Muscle layer of colon (tissue), 2 donors: ENCODE measurements at regions not wholly inside any gene's neighbourhood (a gene's known extent, or its start where the extent isn't known, plus 50 kb on each side); places are given as distances from the start of the nearest gene placed in this dataset.

Experiments used
- H3K27ac ChIP-seq: one replicate; pipeline ENCODE4 v1.7.0; 2013; ENCODE audit warnings: low read depth, mild to moderate bottlenecking, low read length, moderate library complexity
- H3K27me3 ChIP-seq, 2 donors: one replicate each; pipeline ENCODE4 v1.7.0; 2013; ENCODE audit warnings: low read length in 2 of 2, mild to moderate bottlenecking in 2 of 2; ENCODE audit not compliant: insufficient read depth in 2 of 2, control insufficient read depth in 1 of 2
- H3K36me3 ChIP-seq: one replicate; pipeline ENCODE4 v1.7.0; 2013; ENCODE audit warnings: mild to moderate bottlenecking, low read length; ENCODE audit not compliant: insufficient read depth
- H3K4me1 ChIP-seq: one replicate; pipeline ENCODE4 v1.7.0; 2013; ENCODE audit warnings: mild to moderate bottlenecking, low read length; ENCODE audit not compliant: insufficient read depth
- H3K4me3 ChIP-seq, 2 donors: one replicate each; pipeline ENCODE4 v1.7.0; 2013; ENCODE audit warnings: low read length in 2 of 2, low read depth in 1 of 2, mild to moderate bottlenecking in 1 of 2, moderate library complexity in 1 of 2
- H3K9ac ChIP-seq: one replicate; pipeline ENCODE4 v1.7.0; 2013; ENCODE audit warnings: low read length
- H3K9me3 ChIP-seq: one replicate; pipeline ENCODE4 v1.7.0; 2013; ENCODE audit warnings: mild to moderate bottlenecking, low read length
- donor health status: abdominal sarcoma.
- donor health status: Adenocarcinoma of cecum.

DNA sequence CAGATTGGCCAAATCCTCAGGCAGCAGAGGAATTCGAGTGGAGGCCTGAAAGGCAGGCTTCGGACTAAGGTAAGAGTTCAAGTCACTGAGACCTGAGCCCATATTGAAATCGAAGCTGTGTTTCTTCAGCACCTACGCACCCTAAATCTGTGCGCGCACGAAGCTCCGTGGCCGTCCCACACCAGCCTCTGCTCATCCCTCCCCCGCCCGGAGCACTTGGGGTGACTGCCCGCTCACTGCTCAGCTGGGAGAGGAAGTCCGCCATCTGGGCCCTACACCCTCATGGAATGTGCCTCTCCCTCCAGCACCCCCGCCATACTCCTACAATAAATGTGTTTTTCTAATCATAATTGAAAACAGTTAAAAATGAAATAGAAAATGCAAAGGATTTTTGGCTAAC, 734.5 kb downstream of the GALR1 start:
- Histone ChIP-seq H3K27me3 (no peaks in the 10 kb centered on the region), H3K9ac (no peak overlapping the region), H3K27ac (no peak overlapping the region), H3K4me3 (no peak overlapping the region), H3K36me3 (no peaks in the 10 kb centered on the region), H3K9me3 (no peaks in the 10 kb centered on the region), H3K4me1 (no peaks in the 10 kb centered on the region)

DNA sequence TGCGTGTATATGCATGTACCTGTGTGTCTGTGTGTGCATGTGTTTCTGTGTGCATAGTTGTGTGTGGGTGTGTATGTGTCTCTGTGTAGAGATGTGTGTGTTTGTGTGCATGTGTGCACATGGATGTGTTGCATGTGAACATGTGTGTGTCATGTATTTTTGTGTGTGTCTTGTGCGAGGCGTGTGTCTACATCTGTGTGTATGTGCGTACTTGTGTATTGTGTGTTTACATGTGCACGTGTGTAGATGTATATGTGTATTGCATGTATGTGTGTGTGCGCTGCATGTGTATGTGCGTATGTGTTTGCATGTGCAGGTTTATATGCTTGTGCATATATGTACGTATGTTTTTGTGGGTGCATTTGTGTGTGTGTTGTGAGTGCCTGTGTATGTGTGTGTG, 735.2 kb downstream of the GALR1 start:
- Histone ChIP-seq H3K9me3 (no peaks in the 10 kb centered on the region), H3K4me3 (no peak overlapping the region), H3K36me3 (no peaks in the 10 kb centered on the region), H3K27ac (no peak overlapping the region), H3K4me1 (no peaks in the 10 kb centered on the region), H3K9ac (no peak overlapping the region), H3K27me3 (no peaks in the 10 kb centered on the region)

DNA sequence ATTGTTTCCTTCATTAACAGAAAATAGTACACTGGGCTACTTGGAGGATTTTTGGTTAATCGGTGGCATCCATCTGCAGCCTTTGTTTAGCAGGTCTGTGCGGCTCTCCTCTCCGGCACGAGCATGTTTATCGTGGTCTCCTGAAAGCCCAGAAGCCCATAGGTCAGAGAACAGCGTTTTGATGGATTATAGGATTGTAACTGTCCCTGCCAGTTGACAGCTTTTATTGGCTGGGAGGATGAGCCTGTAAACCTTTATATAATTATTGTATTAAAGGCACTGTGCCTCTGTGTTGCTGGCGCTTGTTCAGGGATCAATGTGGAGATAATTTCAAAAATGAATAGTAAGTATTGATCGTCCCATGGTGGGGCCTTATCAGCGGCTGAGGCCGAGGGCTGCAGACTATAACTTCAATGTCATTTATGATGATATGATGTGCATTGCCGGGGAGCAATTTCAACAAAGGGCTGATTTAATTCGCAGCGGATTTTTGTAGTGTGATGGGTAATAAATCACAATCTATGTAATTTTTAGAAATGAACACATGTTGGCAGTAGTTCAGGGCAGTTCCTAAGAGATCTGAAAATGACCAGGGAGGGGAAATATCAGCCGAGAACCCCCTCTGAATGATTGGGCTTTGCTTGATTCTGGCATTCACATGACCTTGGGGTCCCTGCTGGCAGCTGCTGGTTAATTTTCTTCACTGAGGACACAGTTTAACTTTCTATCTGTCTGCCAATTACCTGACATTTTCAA, 736.1 kb downstream of the GALR1 start:
- Histone ChIP-seq H3K9ac (no peak overlapping the region), H3K27ac (no peak overlapping the region), H3K27me3 (no peaks in the 10 kb centered on the region), H3K9me3 (no peaks in the 10 kb centered on the region), H3K4me3 (no peak overlapping the region), H3K36me3 (no peaks in the 10 kb centered on the region), H3K4me1 (no peaks in the 10 kb centered on the region)

DNA sequence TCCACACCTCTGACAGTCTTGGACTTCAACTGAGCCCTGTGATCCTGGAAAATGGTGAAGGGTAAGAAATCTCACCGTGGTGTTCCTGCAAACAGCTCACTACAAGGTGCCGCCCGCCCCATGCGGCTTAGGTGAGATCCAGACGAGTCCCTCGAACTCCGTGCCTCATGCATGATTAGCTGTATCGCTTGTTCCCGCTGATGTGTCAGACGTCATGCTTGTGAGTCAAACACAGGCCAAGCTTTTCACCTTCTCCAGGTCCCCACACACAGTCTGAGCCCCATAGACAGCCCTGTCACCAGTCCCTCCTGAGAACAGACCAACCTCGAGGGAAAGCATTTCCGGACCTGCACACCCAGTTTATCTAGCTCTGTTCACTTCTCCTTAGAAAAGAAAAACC, 740.5 kb downstream of the GALR1 start:
- Histone ChIP-seq H3K4me1 (no peaks in the 10 kb centered on the region), H3K27ac (no peak overlapping the region), H3K4me3 (no peak overlapping the region), H3K9ac (no peak overlapping the region), H3K36me3 (no peaks in the 10 kb centered on the region), H3K9me3 (no peaks in the 10 kb centered on the region), H3K27me3 (no peaks in the 10 kb centered on the region)

DNA sequence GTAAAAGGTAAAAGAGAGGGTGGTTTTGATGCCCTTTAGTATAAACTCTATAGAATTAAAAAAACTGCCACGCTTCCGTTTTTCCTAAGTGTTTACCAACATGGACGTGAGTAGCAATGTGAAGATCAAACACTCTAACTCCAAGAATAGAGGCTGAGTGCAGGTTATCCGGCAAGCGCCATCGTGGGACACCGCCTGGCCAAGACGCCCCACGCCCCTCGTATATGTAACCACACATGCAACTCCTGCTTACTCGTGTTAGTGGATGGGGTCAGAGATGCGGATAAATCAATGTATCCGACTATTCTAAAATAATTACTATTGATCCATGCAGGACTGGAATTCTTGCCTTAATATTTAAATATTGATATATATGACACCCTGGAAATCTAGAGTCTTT, 741.3 kb downstream of the GALR1 start:
- H3K27me3 ChIP-seq, result no peaks in the 10 kb centered on the region
- no peaks in the 10 kb centered on the region for H3K4me1 ChIP-seq
- H3K36me3 ChIP-seq, result no peaks in the 10 kb centered on the region
- no peak overlapping the region for H3K9ac ChIP-seq
- no peaks in the 10 kb centered on the region for H3K9me3 ChIP-seq
- no peak overlapping the region for H3K27ac ChIP-seq
- no peak overlapping the region for H3K4me3 ChIP-seq

DNA sequence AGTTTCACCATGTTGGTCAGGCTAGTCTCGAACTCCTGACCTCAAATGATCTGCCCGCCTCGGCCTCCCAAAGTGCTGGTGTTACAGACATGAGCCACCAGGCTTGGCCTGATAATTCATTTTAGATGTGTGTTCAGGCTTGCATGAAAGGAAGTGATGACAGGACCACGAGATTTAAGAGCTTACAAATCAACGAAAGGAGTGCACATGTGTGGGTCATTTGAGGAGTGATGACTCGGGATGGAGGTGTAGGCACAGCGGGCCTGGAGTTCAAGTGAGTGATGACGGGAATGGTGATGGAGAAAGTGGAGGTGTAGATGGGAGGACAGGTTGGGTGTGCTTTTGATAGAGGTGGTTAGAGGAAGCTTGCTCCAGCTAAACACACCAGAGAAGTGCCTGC, 742.4 kb downstream of the GALR1 start:
- H3K9ac ChIP-seq, result no peak overlapping the region
- H3K36me3 ChIP-seq, result no peaks in the 10 kb centered on the region
- H3K27ac ChIP-seq, result no peak overlapping the region
- H3K4me1 ChIP-seq, result no peaks in the 10 kb centered on the region
- H3K27me3 ChIP-seq, result no peaks in the 10 kb centered on the region
- H3K9me3 ChIP-seq, result no peaks in the 10 kb centered on the region
- no peak overlapping the region for H3K4me3 ChIP-seq

DNA sequence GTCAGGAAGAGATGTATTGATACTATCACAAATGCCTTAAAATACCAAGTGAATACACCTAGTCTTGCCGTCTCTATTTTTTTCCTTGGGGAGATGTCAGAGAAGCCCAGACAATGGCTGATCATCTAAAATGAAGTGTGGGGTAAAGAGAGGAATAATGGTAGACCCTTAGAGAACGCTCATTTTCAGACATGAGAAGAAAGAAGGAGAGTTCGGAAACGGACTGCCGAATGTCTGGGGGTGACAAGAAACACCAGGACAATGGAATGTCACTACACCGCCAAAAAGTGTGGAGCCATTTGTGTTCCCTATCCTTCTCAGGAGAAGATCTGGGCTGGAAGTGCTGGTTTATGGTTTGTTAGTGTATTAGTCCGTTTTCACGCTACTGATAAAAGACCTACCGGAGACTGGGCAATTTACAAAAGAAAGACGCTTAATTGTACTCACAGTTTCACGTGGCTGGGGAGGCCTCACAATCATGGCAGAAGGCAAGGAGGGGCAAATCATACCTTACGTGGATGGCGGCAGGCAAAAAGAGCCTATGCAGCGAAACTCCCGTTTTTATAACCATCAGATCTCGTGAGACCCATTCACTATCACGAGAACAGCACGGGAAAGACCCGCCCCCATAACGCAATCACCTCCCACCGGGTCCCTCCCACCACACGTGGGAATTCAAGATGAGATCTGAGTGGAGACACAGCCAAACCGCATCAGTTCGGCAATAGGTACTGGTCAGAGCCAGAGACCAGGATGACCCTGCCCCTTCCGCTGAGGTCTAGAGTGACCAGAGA, 743.7 kb downstream of the GALR1 start:
- Histone ChIP-seq H3K4me3 (no peak overlapping the region), H3K9me3 (no peaks in the 10 kb centered on the region), H3K4me1 (no peaks in the 10 kb centered on the region), H3K27me3 (no peaks in the 10 kb centered on the region), H3K9ac (no peak overlapping the region), H3K27ac (no peak overlapping the region), H3K36me3 (no peaks in the 10 kb centered on the region)

DNA sequence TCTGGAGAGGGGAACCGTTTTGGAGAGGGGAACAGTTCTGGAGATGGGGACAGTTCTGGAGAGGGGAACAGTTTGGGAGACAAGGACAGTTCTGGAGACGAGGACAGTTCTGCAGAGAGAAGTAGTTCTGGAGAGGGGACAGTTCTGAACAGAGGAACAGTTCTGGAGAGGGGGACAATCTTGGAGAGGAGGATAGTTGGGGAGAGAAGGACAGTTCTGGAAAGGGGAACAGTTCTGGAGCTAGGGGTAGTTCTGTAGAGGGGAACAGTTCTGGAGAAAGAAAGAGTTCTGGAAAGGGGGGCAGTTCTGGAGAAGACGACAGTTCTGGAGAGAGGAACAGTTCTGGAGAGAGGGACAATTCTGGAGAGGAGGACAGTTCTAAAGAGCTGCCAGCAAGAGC, 745.9 kb downstream of the GALR1 start:
- Histone ChIP-seq H3K9me3 (no peaks in the 10 kb centered on the region), H3K9ac (no peak overlapping the region), H3K27me3 (no peaks in the 10 kb centered on the region), H3K4me3 (no peak overlapping the region), H3K27ac (no peak overlapping the region), H3K36me3 (no peaks in the 10 kb centered on the region), H3K4me1 (no peaks in the 10 kb centered on the region)

DNA sequence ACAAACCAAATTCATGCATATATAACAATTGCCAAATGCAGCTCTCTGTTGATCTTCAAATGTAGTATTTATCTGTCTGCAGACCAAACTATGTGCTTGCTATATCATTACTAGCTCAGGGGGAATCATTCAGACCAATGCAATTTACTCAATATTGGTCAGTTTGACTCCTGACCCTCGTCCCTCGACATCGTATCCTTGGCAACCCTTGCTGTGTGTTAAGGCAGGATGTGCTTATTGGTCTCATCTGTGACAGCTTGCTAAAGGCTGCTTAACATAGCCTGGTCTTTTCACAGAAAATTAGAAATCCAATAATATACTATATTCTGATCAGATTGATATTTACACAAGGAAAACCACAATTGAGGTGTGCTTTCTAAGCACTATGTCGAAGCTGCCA, 747.1 kb downstream of the GALR1 start:
- Histone ChIP-seq H3K36me3 (no peaks in the 10 kb centered on the region), H3K4me3 (no peak overlapping the region), H3K4me1 (no peaks in the 10 kb centered on the region), H3K9ac (no peak overlapping the region), H3K9me3 (no peaks in the 10 kb centered on the region), H3K27me3 (no peaks in the 10 kb centered on the region), H3K27ac (no peak overlapping the region)

DNA sequence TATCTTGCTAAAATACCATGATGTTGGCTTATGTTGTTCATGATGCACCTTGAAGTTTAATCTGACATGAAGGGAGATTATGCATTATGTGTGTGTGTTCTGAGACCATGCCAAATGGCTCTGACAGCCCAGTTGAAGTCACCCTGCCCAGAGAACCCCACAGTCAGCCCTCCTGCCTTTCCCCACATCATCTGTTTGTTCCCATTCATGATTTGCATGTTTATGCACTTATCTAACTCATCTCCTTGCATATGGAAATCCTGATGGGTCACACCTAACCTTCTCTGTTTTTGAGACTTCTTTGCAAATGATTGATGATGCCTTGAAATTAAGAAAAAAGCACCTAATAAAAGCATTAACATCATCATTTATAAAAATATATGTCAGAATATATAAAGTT, 752.2 kb downstream of the GALR1 start:
- no peak overlapping the region for H3K9ac ChIP-seq
- H3K4me1 ChIP-seq, result no peaks in the 10 kb centered on the region
- peaks cover 0 to 7% of the 10 kb centered on the region in 2 donors for H3K27me3 ChIP-seq
- no peaks in the 10 kb centered on the region for H3K36me3 ChIP-seq
- no peak overlapping the region for H3K4me3 ChIP-seq
- no peak overlapping the region for H3K27ac ChIP-seq
- no peaks in the 10 kb centered on the region for H3K9me3 ChIP-seq

DNA sequence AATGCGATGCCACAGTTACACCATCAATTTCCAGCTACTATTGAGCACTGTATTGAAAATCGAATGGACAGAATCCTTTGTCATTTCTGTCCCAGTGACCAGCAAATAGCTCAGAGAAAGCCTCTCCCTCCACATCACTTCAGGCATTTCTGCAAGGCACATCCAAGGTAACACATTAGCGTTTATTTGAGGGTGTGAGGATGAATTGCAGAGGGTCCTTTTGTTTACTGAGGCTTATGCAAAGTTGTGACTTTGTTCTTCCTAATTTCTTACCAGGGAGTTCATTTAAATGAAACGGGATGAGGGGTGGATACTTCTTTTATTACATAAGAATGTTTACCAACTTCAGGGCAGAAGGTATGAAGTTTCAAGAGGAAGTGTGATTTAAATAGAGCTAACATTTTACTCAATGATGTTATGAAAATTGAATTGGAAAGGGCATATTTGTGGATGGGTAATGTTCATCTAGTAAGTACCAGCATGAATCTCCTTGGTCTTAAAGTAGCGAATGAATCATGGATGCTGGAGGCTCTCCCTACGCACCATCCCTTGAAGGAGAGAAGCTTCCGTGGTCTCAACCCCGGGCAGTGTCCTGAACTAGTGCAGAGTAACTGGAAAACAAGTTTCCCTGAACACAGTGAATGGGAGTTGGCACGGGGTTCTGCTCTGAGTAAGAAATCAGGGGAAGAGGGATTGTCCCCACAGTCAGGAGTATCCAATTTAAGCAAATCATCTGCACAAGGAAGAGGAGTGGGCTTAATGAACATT, 756.5 kb downstream of the GALR1 start:
- Histone ChIP-seq H3K9ac (no peak overlapping the region), H3K4me3 (no peak overlapping the region), H3K9me3 (no peaks in the 10 kb centered on the region), H3K36me3 (no peaks in the 10 kb centered on the region), H3K4me1 (no peaks in the 10 kb centered on the region), H3K27ac (no peak overlapping the region), H3K27me3 (peaks cover 0 to 8% of the 10 kb centered on the region in 2 donors)
